Fibroblast of lung (primary cell): ENCODE measurements at regions not wholly inside any gene's neighbourhood (a gene's known extent, or its start where the extent isn't known, plus 50 kb on each side); places are given as distances from the start of the nearest gene placed in this dataset.

Experiments
- DNase-seq, 2 donors: peaks; one replicate each; pipeline versions ENCODE4 v3.0.0 to v3.0.0-alpha.2; 2010; ENCODE audit warnings: low read depth in 2 of 2
- H2AFZ ChIP-seq: 2 replicates; pipeline ENCODE4 v1.5.1; 2012; ENCODE audit warnings: low read length, control low read depth, inconsistent platforms
- H3K27ac ChIP-seq: 2 replicates; pipeline ENCODE4 v1.5.1; 2011; ENCODE audit warnings: low read length, control low read depth; ENCODE audit not compliant: insufficient read depth
- H3K27me3 ChIP-seq: 2 replicates; pipeline ENCODE4 v1.5.1; 2011; ENCODE audit warnings: mild to moderate bottlenecking, low read length; ENCODE audit not compliant: control insufficient read depth, insufficient read depth
- H3K36me3 ChIP-seq: 2 replicates; pipeline ENCODE4 v1.5.1; 2011; ENCODE audit warnings: low read length; ENCODE audit not compliant: control insufficient read depth, insufficient read depth
- H3K4me1 ChIP-seq: 2 replicates; pipeline ENCODE4 v1.5.1; 2011; ENCODE audit warnings: low read length; ENCODE audit not compliant: control insufficient read depth, insufficient read depth; ENCODE audit errors: extremely low read depth
- H3K4me2 ChIP-seq: 2 replicates; pipeline ENCODE4 v1.5.1; 2011; ENCODE audit warnings: low read length, control low read depth; ENCODE audit not compliant: insufficient read depth; ENCODE audit errors: extremely low read depth
- H3K4me3 ChIP-seq, 4 experiments: fragments of 200-600 bp in 1 of 4; sonication (generic) in 1 of 4; replicated peaks in 1 of 4; 2 replicates each; pipeline ENCODE4 v1.5.1; 2011 to 2016; ENCODE audit warnings: low read length in 4 of 4, low read depth in 3 of 4, mild to moderate bottlenecking in 3 of 4, control low read depth in 2 of 4, inconsistent platforms in 1 of 4, mixed read lengths in 1 of 4; ENCODE audit not compliant: insufficient read depth in 1 of 4; ENCODE audit errors: control extremely low read depth in 1 of 4
- H3K79me2 ChIP-seq: 2 replicates; pipeline ENCODE4 v1.5.1; 2012; ENCODE audit warnings: mild to moderate bottlenecking, low read length, inconsistent platforms; ENCODE audit not compliant: control insufficient read depth, insufficient read depth
- H3K9ac ChIP-seq: 2 replicates; pipeline ENCODE4 v1.5.1; 2011; ENCODE audit warnings: mild to moderate bottlenecking, low read length, control low read depth; ENCODE audit not compliant: insufficient read depth
- H3K9me3 ChIP-seq: 2 replicates; pipeline ENCODE4 v1.5.1; 2012; ENCODE audit warnings: low read depth, low read length; ENCODE audit not compliant: control insufficient read depth, insufficient read depth
- H4K20me1 ChIP-seq: 2 replicates; pipeline ENCODE4 v1.5.1; 2011; ENCODE audit warnings: low read length; ENCODE audit not compliant: control insufficient read depth, insufficient read depth; ENCODE audit errors: extremely low read depth
- CTCF ChIP-seq, 2 donors: IDR thresholded peaks in 1 of 2; conservative IDR thresholded peaks in 1 of 2; 1 replicate in 1 of 2; 2 replicates in 1 of 2; pipeline ENCODE4 v1.5.1; 2011 to 2012; ENCODE audit warnings: low read length in 2 of 2, control low read depth in 1 of 2, inconsistent platforms in 1 of 2, low read depth in 1 of 2, mild to moderate bottlenecking in 1 of 2
- EZH2 ChIP-seq: IDR thresholded peaks from 2 replicates; pipeline ENCODE4 v1.5.1; 2012; ENCODE audit warnings: low read length, control low read depth, mild to moderate bottlenecking; ENCODE audit errors: missing control alignments

GRCh38 chr14:97524589-97525319, 727.6 kb downstream of the VRK1 start:
- H3K79me2 ChIP-seq = no peaks in the 10 kb centered on the region
- H3K36me3 ChIP-seq = no peaks in the 10 kb centered on the region
- no peaks in the 10 kb centered on the region for H3K9me3 ChIP-seq
- H3K27ac ChIP-seq = no peak overlapping the region
- no peaks in the 10 kb centered on the region for H3K27me3 ChIP-seq
- no peak overlapping the region for H3K4me3 ChIP-seq
- no peaks in the 10 kb centered on the region for H3K4me1 ChIP-seq
- H3K4me2 ChIP-seq = no peak overlapping the region
- no peak overlapping the region for H3K9ac ChIP-seq
- no peak for TF ChIP-seq CTCF (conservative IDR thresholded peaks at IDR 0.05 in 1 of 2, IDR thresholded peaks at IDR 0.05 in 1 of 2; ENCODE audit: low read depth in 1 of 2, low read length in 2 of 2)
- TF ChIP-seq EZH2 = no peak
- peak in 1 of 2 donors; percentile 4 for DNase-seq
- H4K20me1 ChIP-seq = no peaks in the 10 kb centered on the region
- H2AFZ ChIP-seq = no peak overlapping the region

GRCh38 chr14:97527993-97528392, 730.8 kb downstream of the VRK1 start:
- Histone ChIP-seq H3K79me2 (no peaks in the 10 kb centered on the region), H3K4me2 (no peak overlapping the region), H3K27ac (no peak overlapping the region), H3K4me3 (no peak overlapping the region), H4K20me1 (no peaks in the 10 kb centered on the region), H3K27me3 (no peaks in the 10 kb centered on the region), H2AFZ (no peak overlapping the region), H3K9ac (no peak overlapping the region), H3K36me3 (no peaks in the 10 kb centered on the region), H3K4me1 (no peaks in the 10 kb centered on the region), H3K9me3 (no peaks in the 10 kb centered on the region)
- TF ChIP-seq CTCF (conservative IDR thresholded peaks at IDR 0.05 in 1 of 2, IDR thresholded peaks at IDR 0.05 in 1 of 2; ENCODE audit: low read depth in 1 of 2, low read length in 2 of 2) (no peak), EZH2 (no peak)
- DNase-seq = no peak

GRCh38 chr14:97532052-97532451, 734.9 kb downstream of the VRK1 start:
- Histone ChIP-seq H3K9me3 (no peaks in the 10 kb centered on the region), H3K9ac (no peak overlapping the region), H4K20me1 (no peaks in the 10 kb centered on the region), H3K4me1 (no peaks in the 10 kb centered on the region), H2AFZ (no peak overlapping the region), H3K4me2 (no peak overlapping the region), H3K27me3 (no peaks in the 10 kb centered on the region), H3K36me3 (no peaks in the 10 kb centered on the region), H3K79me2 (no peaks in the 10 kb centered on the region), H3K4me3 (no peak overlapping the region), H3K27ac (no peak overlapping the region)
- no peak for TF ChIP-seq CTCF (conservative IDR thresholded peaks at IDR 0.05 in 1 of 2, IDR thresholded peaks at IDR 0.05 in 1 of 2; ENCODE audit: low read depth in 1 of 2, low read length in 2 of 2)
- no peak for TF ChIP-seq EZH2
- no peak for DNase-seq
